ENCODE measurements at regions not wholly inside any gene's neighbourhood (a gene's known extent, or its start where the extent isn't known, plus 50 kb on each side); places are given as distances from the start of the nearest gene placed in this dataset.

DNA sequence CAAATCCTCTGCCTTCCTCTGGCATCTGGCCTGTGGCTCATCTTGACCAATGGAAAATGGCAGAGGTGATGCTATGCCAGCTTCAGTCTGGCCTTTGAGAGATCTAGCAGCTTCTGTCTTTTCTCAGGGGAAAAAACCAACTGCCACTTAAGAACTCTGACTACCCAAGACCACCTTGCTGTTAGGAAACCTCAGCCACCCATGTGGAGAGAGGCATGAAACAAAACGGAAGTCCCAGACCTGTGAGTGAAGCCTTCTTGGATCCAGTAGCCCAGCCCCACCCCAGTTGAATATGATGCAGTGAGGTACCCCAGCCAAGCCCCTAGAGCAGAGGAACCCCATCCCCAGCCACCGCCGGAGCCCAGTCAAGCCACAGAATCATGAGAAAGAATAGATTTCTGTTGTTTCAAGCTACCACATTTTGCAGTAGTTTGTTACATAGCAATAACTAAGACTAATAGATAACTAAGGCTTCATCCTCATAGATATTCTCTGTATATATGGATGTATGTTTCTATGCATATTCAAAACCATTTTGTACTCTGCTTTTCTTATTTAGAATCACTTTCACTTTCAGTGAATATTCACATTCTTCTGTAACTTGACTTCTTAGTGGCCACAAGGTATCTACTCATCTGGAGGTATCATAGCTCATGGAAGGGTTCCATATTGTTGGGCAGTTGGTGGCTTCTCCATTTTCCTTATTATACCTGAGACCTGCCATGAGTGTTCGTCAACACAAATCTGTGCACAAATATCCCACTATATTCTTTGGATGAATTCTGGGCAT, 142.1 kb downstream of the FBXO15 start:
- Mint-ChIP-seq H3K4me3 (ENCODE audit: unreplicated experiment) (no peak overlapping the region), H3K36me3 (ENCODE audit: low read depth) (no peaks in the 10 kb centered on the region), H3K27me3 (ENCODE audit: low read depth) (no peaks in the 10 kb centered on the region), H3K9me3 (ENCODE audit: low read depth) (peaks cover 4% of the 10 kb centered on the region), H3K4me1 (ENCODE audit: low read depth) (no peaks in the 10 kb centered on the region), H3K27ac (ENCODE audit: unreplicated experiment) (no peak overlapping the region)
- TF ChIP-seq, protein P1, sequence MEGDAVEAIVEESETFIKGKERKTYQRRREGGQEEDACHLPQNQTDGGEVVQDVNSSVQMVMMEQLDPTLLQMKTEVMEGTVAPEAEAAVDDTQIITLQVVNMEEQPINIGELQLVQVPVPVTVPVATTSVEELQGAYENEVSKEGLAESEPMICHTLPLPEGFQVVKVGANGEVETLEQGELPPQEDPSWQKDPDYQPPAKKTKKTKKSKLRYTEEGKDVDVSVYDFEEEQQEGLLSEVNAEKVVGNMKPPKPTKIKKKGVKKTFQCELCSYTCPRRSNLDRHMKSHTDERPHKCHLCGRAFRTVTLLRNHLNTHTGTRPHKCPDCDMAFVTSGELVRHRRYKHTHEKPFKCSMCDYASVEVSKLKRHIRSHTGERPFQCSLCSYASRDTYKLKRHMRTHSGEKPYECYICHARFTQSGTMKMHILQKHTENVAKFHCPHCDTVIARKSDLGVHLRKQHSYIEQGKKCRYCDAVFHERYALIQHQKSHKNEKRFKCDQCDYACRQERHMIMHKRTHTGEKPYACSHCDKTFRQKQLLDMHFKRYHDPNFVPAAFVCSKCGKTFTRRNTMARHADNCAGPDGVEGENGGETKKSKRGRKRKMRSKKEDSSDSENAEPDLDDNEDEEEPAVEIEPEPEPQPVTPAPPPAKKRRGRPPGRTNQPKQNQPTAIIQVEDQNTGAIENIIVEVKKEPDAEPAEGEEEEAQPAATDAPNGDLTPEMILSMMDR (IDR thresholded peaks at IDR 0.05), result no peak
- DNase-seq (ENCODE audit: low spot score), result no peak

DNA sequence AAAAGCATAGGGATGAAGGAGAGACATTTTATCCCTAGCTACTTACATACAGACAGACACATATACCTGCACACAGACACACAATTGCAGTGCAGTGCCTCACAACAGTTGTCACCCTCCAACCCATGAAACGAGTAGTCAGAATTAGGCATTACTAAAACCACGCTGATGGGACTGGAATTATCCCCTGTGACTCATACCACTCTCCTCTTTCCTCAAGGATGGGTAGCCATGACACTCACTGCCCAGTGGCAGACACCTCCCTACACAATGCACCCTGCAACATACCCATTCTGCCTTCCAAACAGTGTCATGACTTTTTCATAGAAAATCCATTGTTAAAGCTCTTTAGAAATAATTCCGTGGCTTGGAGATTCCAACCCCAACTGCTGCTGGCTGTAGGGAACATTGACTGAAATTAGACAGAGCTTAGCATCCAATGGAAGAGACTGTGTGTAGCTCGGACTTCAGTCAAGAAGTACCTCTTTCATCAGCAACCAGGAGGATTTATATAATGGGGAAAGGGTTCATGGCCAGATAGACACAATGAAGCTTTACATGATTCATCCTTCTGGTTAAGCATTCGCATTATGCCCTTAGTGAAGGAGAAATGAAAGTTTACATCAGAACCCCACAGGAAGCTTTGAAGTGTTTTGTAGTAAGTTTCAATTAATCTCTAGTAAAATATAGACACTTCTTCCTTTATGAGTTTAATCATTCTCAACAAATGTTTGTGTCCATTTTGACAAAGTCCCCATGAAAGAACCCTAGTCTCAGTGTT, 155.2 kb downstream of the FBXO15 start:
- Mint-ChIP-seq H3K9me3 (ENCODE audit: low read depth) (peaks cover 23% of the 10 kb centered on the region), H3K4me3 (ENCODE audit: unreplicated experiment) (no peak overlapping the region), H3K36me3 (ENCODE audit: low read depth) (no peaks in the 10 kb centered on the region), H3K27ac (ENCODE audit: unreplicated experiment) (no peak overlapping the region), H3K27me3 (ENCODE audit: low read depth) (no peaks in the 10 kb centered on the region), H3K4me1 (ENCODE audit: low read depth) (no peaks in the 10 kb centered on the region)
- DNase-seq (ENCODE audit: low spot score), result no peak
- TF ChIP-seq, protein P1 (IDR thresholded peaks at IDR 0.05), result no peak

DNA sequence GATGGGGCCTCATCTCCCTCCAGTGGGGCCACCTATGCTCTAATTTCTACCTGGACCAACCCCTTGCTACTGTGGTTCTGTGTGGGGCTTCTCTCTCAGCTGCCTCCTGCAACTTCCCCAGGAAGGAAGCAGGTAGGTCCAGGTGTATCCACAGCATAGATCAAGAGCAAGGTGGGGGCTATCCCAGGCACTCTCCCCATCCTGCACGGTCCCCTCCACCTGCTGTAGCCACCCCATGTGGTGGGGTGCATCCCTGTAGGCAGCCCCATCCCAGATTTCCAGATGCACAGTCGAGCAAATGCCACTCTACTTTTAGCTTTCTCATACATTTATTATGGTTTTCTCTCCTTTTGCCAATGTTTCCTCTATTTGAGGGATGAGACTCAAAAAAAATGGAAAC, 156.1 kb downstream of the FBXO15 start:
- no peak for DNase-seq (ENCODE audit: low spot score)
- TF ChIP-seq, protein P1 (IDR thresholded peaks at IDR 0.05), result no peak
- no peak overlapping the region for H3K4me3 Mint-ChIP-seq (ENCODE audit: unreplicated experiment)
- H3K27ac Mint-ChIP-seq (ENCODE audit: unreplicated experiment), result no peak overlapping the region
- H3K36me3 Mint-ChIP-seq (ENCODE audit: low read depth), result no peaks in the 10 kb centered on the region
- H3K4me1 Mint-ChIP-seq (ENCODE audit: low read depth), result no peaks in the 10 kb centered on the region
- no peaks in the 10 kb centered on the region for H3K27me3 Mint-ChIP-seq (ENCODE audit: low read depth)
- H3K9me3 Mint-ChIP-seq (ENCODE audit: low read depth), result peaks cover 21% of the 10 kb centered on the region

DNA sequence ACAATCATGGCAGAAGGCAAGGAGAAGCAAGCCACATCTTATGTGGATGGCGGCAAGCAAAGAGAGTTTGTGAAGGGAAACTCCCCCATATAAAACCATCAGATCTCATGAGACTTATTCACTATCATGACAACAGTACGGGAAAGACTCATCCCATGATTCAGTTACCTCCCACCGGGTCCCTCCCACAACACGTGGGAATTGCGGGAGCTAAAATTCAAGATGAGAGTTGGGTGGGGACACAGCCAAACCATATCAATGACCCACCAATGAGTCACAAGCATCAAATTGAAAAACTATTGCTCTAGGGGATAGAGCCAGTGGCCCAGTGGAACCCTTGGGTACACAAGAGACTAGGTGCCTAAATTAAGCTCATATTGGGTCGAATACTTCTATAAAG, 157.4 kb downstream of the FBXO15 start:
- DNase-seq (ENCODE audit: low spot score), result no peak
- Mint-ChIP-seq H3K4me1 (ENCODE audit: low read depth) (no peaks in the 10 kb centered on the region), H3K27me3 (ENCODE audit: low read depth) (no peaks in the 10 kb centered on the region), H3K4me3 (ENCODE audit: unreplicated experiment) (no peak overlapping the region), H3K27ac (ENCODE audit: unreplicated experiment) (no peak overlapping the region), H3K36me3 (ENCODE audit: low read depth) (no peaks in the 10 kb centered on the region), H3K9me3 (ENCODE audit: low read depth) (peaks cover 17% of the 10 kb centered on the region)
- TF ChIP-seq, protein P1 (IDR thresholded peaks at IDR 0.05), result no peak

DNA sequence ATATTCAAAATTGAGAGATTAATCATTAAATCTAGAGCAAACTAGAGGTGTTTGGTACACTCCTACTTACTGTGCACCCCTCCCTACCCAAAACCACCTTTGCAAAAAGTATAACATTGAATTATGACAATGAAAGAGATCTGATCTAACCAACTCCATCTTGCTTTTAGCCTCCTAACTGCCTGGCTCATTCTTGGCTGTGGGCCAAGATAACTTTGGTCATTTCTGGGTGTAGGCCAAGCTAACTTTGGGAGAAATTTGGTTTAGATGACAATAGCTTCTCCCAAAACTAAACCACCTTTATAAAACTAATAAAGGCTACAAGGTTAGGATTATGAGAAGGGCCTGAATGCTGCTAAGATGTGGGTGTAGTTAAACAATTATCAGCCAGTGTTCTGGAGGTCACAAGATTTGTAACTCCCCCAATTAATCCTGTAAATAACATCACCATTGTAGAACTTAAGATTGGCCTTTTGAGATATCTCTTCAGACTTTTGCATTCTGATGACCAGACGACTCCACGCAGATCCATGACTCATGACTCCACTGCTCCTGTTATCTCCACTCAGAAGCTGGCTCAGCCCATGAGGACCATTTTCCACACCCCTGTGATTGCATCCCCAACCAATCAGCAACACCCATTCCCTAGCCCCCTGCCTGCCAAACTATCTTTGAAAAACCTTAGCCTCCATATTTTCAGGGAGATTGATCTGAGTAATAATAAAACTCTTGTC, 160.2 kb downstream of the FBXO15 start:
- Mint-ChIP-seq H3K9me3 (ENCODE audit: low read depth) (peaks cover 16% of the 10 kb centered on the region), H3K27ac (ENCODE audit: unreplicated experiment) (no peak overlapping the region), H3K27me3 (ENCODE audit: low read depth) (no peaks in the 10 kb centered on the region), H3K36me3 (ENCODE audit: low read depth) (no peaks in the 10 kb centered on the region), H3K4me1 (ENCODE audit: low read depth) (no peaks in the 10 kb centered on the region), H3K4me3 (ENCODE audit: unreplicated experiment) (no peak overlapping the region)
- DNase-seq (ENCODE audit: low spot score), result no peak
- TF ChIP-seq, protein P1 (IDR thresholded peaks at IDR 0.05), result no peak
